8988T (cell line): ENCODE measurements at regions not wholly inside any gene's neighbourhood (a gene's known extent, or its start where the extent isn't known, plus 50 kb on each side); places are given as distances from the start of the nearest gene placed in this dataset.

Source experiments
- DNase-seq: peaks from one replicate; pipeline ENCODE4 v3.0.0; 2011

- no peak for DNase-seq
These were observed 2141.7 kb upstream of the TENM3 start for GRCh38 chr4:180101348-180102083.

GRCh38 chr4:180103794-180104193 is 2139.4 kb upstream of the TENM3 start:
- DNase-seq: no peak

DNA sequence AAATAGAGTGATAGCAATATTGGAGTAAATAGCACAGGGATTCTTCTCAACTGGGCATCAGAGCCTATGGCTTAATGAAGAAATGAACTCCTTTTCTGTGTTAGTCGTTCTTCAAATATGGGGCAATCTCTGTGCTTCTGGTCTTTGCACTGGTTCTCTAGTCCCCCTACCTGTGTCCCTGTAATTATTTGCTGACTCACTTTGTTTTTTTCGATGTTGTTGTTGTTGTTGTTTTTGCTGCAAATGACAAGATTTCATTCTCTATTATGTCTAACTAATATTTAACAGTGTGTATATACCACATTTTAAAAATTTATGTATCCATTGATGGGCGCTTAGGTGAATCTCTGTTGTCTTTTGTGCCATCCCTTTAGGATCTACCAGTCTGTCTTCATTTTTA is 2137.8 kb upstream of the TENM3 start:
- no peak for DNase-seq

DNA sequence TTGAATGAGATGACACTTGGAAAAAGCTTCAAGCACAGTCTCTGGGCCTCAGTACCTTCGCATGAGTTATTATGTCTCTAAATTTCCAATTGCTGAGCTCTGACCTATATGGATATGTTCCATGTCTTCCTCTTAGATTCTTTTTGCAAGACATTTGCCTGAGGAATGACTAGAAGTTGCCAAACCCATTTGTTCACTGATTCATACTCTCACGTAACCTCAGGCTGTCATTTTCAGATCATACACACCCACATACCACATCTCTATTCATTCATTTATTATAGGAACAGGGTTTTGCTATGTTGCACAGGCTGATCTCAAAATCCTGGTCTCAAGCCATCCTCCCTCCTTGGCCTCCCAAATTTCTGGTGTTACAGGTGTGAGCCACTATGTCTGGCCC is 2137.1 kb upstream of the TENM3 start:
- no peak for DNase-seq

DNA sequence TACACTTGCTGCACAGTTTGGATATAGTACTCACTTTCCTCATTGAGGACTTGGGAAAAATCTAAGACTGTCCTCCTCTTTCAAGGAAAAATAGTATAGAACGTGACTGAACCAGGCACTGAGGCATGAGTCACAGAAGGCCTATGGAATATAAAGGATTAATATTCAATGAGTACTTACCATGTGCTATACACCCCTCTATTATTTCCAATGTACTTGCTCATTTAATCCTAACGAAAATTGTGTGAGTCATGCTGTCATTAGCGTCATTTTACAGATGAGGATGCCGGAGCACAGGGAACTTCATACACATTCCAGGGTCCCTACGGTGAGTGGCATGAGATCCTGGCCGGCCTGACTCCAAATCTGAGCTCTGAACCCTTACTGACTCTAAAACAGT is 2136.2 kb upstream of the TENM3 start:
- DNase-seq: no peak

DNA sequence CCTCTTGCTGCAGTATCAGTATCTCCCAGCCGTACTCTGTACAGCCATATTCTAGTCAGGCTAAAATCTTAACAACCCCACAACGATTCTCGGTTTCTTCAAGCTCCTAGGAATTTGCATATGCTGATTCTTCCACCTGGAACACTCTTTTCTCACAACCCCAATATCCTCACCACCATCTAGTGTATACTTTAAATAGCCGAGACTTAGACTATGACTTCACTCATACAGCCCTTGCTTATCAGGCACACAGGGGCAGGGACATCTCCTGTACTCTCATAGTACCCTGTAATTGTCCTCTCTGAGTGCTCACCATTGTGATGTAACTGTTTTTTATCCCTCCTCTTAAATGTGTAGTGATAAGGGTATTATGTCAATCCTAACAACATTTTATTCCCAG is 2126.4 kb upstream of the TENM3 start:
- DNase-seq: no peak

DNA sequence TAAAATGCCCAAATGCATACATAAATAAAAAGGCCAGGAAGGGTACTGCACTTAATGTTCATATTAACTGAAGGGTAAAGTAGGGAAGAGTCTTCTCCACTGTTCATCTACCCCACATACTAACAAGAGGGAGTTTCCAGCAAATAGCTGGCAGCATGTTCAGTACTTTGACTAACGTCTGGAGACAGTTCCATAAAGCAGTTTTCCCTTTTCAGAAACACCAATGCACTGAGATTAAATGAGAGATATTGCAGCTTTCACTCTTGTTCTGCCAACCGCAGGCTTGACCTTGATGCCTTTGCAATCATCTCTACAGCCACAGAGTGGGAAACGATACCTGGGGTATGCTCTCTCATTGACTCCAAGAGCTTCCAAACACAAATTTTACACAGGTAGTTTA is 2123.1 kb upstream of the TENM3 start:
- DNase-seq: no peak

GRCh38 chr4:180134091-180134866 is 2108.9 kb upstream of the TENM3 start:
- no peak for DNase-seq

DNA sequence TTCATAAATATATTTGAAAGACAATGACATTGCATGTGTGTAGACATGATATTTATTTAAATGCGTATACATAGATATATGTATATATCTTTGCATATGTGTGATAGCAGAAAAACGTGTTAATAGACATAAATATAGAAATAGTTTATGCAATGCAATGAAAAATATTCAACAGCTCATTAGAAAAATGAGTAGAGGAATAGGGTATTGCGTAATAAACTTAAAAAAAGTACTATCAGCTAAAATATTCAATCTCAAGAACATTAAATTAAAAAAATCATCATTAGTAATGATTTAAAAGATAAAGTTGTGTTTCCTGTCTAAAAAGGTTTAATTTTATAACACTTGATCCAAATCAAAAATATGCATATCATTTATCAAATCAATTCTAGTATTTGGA is 2101.5 kb upstream of the TENM3 start:
- no peak for DNase-seq

DNA sequence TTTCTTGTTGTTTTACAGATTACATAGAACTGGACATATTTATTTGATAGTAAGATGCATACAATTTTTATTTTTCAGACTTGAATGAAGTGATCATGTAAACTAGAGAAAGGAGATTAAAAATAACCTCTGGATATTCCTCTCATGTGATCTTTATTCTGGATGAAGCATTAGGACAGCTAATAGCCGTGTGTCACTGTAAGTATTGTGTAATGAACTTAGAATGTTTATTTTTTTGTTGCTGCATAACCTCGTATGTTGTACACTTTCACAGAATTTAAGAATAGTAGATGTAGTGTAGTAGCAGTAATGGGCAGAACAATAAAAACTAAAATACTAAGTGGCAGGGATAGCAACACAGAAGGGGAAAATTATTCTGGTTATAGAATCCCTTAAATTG is 2094.5 kb upstream of the TENM3 start:
- DNase-seq: no peak

DNA sequence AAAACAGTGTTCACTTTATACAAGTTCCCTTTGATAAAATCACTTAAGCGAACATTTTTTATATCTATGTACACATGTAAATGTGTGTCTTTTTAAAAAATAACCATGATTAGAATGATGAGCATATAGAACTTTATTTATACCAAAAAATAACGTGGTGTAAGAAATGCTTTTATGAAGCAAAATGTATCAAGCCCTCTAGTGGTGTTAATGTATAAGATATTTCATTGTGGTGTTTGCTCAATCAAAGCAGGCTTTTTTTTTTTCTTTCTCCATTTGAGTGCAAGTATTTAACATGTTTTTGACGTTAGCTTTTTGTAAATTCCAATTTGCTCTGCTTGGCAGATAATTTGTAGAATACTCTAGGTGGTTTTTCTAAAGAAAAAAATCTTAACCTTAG is 2092.4 kb upstream of the TENM3 start:
- DNase-seq: no peak

DNA sequence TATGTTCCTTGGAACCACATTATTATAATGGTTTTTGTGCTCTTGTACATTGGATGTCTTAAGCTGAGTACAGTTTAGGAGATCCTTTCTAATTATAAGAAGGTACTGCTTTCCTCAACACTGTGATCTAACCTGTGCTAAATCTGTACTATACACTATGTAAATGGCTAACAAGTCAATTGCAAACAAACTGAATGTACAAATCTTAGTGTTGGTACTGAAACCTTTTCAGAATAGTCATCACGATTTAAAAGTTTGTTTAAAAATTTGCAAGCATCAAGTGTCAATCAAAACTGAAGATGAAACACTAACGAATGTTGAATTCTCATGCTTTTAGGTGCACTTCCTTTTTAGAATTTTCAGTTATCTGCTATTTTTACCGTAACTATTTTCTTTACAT is 2090.4 kb upstream of the TENM3 start:
- no peak for DNase-seq

DNA sequence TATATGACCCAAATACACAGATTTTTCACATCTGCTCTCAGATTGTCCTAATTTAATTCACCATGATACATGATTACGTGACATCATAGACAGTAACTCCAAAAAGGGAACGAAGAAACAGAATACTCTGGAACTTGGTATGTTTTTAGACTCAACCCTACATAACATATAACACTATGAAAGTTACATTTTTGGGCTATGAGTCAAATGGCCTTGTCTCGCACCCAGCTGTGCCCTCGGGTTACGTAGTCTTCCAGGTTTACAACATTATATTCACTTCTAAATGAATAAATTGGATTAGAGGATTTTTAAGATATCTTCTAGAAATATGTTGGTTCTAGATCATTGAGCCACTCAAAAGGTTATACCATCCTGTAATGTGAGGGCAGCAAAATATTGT is 2089.6 kb upstream of the TENM3 start:
- DNase-seq: no peak

DNA sequence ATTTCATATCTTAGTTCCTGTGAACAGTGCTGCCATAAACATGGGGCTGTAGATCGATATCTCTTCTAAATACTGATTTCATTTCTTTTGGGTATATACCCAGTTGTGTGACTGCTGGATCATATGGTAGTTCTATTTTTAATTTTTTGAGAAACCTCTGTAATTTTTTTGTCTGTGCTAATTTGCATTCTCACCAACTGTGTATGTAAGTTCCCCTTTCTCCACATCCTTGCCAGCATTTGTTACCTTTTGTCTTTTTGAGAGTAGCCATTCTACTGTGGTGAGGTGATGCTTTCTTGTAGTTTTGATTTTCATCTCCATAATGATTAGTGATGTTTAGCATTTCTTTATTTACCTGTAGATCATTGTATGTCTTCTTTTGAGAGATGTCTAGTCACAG is 2086.5 kb upstream of the TENM3 start:
- DNase-seq: no peak

- DNase-seq: no peak
These were observed 2082.8 kb upstream of the TENM3 start for GRCh38 chr4:180160195-180160983.

- DNase-seq: no peak
These were observed 2078.4 kb upstream of the TENM3 start for GRCh38 chr4:180164799-180165198.

DNA sequence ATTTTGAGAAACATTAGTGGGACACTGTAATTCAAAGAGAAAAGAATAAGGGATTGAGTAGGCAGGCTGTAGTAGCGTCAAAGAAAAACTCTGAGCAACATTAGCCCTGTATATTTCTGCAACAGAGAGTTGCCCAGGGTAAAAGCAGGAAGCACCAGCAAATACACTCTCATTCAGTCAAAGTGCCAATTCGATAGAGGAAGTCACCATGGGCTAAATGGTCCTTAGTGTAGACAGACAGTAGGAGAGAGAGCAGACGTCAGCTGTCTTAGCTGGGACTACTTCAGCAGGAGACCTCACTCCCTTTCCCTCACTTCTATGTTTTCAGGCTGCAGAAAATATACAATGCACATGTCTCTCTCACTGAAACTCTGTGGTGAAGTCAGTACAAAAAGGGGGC is 2073.8 kb upstream of the TENM3 start:
- no peak for DNase-seq

GRCh38 chr4:180169966-180170365 is 2073.2 kb upstream of the TENM3 start:
- no peak for DNase-seq

- DNase-seq: no peak
These were observed 2064.1 kb upstream of the TENM3 start for GRCh38 chr4:180179146-180179545.

GRCh38 chr4:180189666-180190065 is 2053.5 kb upstream of the TENM3 start:
- DNase-seq: no peak

GRCh38 chr4:180190382-180190781 is 2052.8 kb upstream of the TENM3 start:
- DNase-seq: no peak

DNA sequence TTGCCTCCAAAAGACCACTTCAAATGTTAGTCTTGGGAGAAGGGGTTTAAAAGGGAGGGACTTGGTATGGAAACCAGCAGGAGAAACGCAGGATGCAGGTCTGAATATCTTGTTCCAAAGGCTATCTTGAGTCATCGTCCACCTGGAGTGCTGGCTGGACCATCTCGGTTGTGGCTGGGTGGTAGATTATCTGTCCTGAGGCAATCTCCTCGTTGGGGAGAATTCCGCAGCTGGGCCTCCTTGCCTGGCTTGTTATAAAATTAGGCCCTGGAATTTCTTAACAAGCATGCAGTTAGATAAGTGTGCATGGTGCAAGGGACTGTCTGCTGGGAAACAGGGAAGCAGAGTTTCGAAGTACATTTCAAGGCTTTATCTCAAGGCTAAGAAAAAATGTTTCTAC is 2045.7 kb upstream of the TENM3 start:
- DNase-seq: no peak

GRCh38 chr4:180203349-180203748 is 2039.9 kb upstream of the TENM3 start:
- DNase-seq: no peak

GRCh38 chr4:180205276-180205675 is 2037.9 kb upstream of the TENM3 start:
- DNase-seq: no peak
